C4-2B (cell line): ENCODE measurements at regions not wholly inside any gene's neighbourhood (a gene's known extent, or its start where the extent isn't known, plus 50 kb on each side); places are given as distances from the start of the nearest gene placed in this dataset.
"Not testable (repeated sequence)": the region's sequence is repeated elsewhere in the genome, so short reads cannot be mapped to it uniquely, and the experiment has no call there.

Experiments used
- H3K27ac ChIP-seq: fragments of 450-650 bp; 2 replicates; pipeline ENCODE4 v1.5.1; 2017
- CTCF ChIP-seq: fragments of 450-650 bp; conservative IDR thresholded peaks from 2 replicates; pipeline ENCODE4 v1.5.1; 2017; ENCODE audit warnings: mild to moderate bottlenecking
- ZFX ChIP-seq: fragments of 450-650 bp; IDR thresholded peaks from 2 replicates; pipeline ENCODE4 v1.6.1; 2017

DNA sequence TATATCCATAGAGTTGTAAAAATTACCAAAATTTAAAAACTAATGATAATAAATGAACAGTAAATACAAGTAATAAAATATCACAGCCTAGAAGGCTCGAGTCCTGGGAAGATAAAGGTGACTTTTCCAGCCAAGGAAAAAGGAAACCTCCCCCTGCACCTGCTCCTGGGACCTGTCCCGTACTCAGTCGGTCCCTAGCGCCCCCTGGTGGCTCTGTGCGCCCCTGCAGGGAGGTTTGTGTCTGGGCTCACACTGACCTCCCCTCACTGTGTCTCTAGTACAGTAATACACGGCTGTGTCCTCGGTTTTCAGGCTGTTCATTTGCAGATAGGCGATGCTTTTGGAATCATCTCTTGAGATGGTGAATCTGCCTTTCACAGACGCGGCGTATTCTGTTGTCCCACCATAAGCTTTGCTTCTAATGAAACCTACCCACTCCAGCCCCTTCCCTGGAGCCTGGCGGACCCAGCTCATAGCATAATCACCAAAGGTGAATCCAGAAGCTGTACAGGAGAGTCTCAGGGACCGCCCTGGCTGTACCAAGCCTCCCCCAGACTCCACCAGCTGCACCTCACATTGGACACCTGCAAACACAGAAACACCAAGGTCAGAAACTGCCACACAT, 1030.4 kb downstream of the TMEM121 start:
- TF ChIP-seq ZFX (no peak), CTCF (peak; percentile 97)
- H3K27ac ChIP-seq = no peak overlapping the region

DNA sequence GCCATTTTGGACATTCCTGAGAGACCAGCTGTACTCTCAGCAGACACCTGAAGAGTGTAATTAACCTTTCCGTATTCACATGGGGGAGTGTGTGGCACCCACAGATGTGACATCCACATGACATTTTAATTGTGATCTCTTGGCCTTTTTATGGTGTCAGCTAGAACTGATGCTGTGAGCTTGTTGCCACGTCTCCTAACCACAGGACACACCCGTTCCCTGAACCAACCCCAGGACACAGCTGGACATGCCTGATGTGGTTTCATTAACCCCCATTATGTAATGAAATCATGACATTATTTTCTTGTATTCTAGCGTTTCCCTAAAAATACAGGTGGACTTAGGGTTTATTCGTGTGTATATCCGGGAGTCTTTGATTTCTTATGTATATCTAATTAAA, 1036.1 kb downstream of the TMEM121 start:
- no peak overlapping the region for H3K27ac ChIP-seq
- no peak for TF ChIP-seq ZFX

DNA sequence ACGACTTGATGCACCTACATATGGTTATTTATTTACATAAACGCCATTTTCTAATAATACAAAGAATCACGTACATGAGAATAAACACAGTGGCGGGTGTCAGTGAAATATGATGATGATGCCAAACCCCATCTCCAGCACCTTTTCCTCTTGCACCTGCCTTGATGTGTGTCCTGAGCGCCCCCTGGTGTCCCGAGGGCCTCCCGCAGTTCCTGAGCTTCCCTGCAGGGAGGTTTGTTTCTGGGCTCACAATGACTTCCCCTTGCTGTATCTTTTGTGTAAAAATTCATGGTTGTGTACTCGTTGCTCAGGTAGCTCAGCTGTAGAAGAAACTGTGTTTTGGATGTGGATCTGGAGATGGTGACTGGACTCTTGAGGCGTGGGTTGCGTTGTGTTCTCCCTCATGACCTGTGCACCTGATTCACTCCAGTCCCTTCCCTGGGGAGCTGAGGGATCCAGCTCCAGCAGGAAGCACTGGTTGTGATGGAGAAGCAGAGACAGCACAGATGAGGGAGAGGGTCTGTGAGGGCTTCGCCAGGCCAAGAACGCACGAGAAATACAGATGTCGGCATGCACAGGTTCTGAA, 1037.8 kb downstream of the TMEM121 start:
- H3K27ac ChIP-seq = no peak overlapping the region
- TF ChIP-seq CTCF (peak; percentile 94), ZFX (no peak)

GRCh38 chr14:106578481-106578880, 1052.1 kb downstream of the TMEM121 start:
- no peak overlapping the region for H3K27ac ChIP-seq

GRCh38 chr14:106579084-106579483, 1052.7 kb downstream of the TMEM121 start:
- no peak overlapping the region for H3K27ac ChIP-seq
- TF ChIP-seq ZFX (no peak), CTCF (no peak)

More at GRCh38 chr14:106578481-106578880, 1052.1 kb downstream of the TMEM121 start:
- TF ChIP-seq ZFX (no peak), CTCF (no peak)

DNA sequence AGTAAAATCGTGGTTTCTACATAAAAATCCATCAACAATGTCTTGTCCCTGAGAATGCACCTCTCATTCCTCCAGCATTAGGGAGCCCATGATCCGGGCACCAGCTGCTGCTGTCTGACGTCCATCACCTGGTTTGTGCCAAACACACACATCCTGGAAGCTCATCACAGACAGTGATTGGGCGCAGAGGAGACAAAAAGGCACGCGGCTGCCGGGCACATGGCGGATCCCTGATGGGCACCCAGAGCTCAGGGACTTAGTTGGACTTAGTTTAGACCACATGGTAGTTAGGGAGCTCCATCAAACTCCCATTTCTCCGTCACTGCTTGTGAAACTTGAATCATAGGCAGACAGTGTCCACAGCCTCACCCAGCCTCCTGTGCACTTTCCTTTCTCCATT, 1059.3 kb downstream of the TMEM121 start:
- no peak overlapping the region for H3K27ac ChIP-seq
- TF ChIP-seq CTCF = 0 out of 2 replicates have a peak, but pooled peaks have one; percentile 12
- TF ChIP-seq ZFX = no peak

- TF ChIP-seq ZFX (no peak), CTCF (peak; percentile 96)
- H3K27ac ChIP-seq = no peak overlapping the region
These were observed 1059.8 kb downstream of the TMEM121 start for GRCh38 chr14:106586098-106586704.

GRCh38 chr14:106591539-106591938, 1065.2 kb downstream of the TMEM121 start:
- not testable (repeated sequence) for H3K27ac ChIP-seq
